Gastrocnemius medialis (tissue), 4 donors: ENCODE measurements at regions not wholly inside any gene's neighbourhood (a gene's known extent, or its start where the extent isn't known, plus 50 kb on each side); places are given as distances from the start of the nearest gene placed in this dataset.

ENCODE experiments used
- ATAC-seq, 2 donors: fragments of 150-250 bp; one replicate each; pipeline ENCODE4 v1.9.1; 2016
- DNase-seq, 2 donors: peaks; one replicate each; pipeline ENCODE4 v3.0.0-alpha.2; 2019
- H3K27ac ChIP-seq, 4 donors: fragments of 200-600 bp; sonication (generic); 1 replicate in 1 of 4; 2 replicates in 3 of 4; pipeline ENCODE4 v1.5.1; 2016 to 2018; ENCODE audit warnings: mild to moderate bottlenecking in 2 of 4, moderate library complexity in 1 of 4
- H3K27me3 ChIP-seq, 3 donors: fragments of 200-600 bp; sonication (generic) in 2 of 3; 1 replicate in 1 of 3; 2 replicates in 2 of 3; pipeline versions ENCODE4 v1.5.1 to v1.6.0; 2016 to 2019; ENCODE audit warnings: mild to moderate bottlenecking in 1 of 3, moderate library complexity in 1 of 3
- H3K36me3 ChIP-seq, 2 donors: fragments of 200-600 bp; sonication (generic) in 1 of 2; one replicate each; pipeline ENCODE4 v1.5.1; 2017 to 2018
- H3K4me1 ChIP-seq, 2 donors: fragments of 200-600 bp; sonication (generic) in 1 of 2; one replicate each; pipeline ENCODE4 v1.5.1; 2016 to 2017; ENCODE audit warnings: mild to moderate bottlenecking in 2 of 2
- H3K4me3 ChIP-seq, 4 donors: fragments of 200-600 bp; sonication (generic) in 3 of 4; 1 replicate in 1 of 4; 2 replicates in 3 of 4; pipeline ENCODE4 v1.5.1; 2016 to 2019; ENCODE audit warnings: mild to moderate bottlenecking in 2 of 4
- H3K9me3 ChIP-seq, 3 donors: fragments of 200-600 bp; sonication (generic) in 2 of 3; 1 replicate in 1 of 3; 2 replicates in 2 of 3; pipeline ENCODE4 v1.5.1; 2016 to 2019
- CTCF ChIP-seq, 5 experiments: fragments of 450-650 bp in 3 of 5; fragments of 200-600 bp in 2 of 5; sonication (generic) in 2 of 5; IDR thresholded peaks in 4 of 5; conservative IDR thresholded peaks in 1 of 5; 1 replicate in 4 of 5; 2 replicates in 1 of 5; pipeline ENCODE4 v1.5.1; 2016 to 2019; ENCODE audit warnings: antibody characterized with exemption in 5 of 5, mild to moderate bottlenecking in 3 of 5, moderate library complexity in 3 of 5
- POLR2A ChIP-seq, 2 donors: fragments of 450-650 bp; IDR thresholded peaks; one replicate each; pipeline ENCODE4 v1.6.1; 2017; ENCODE audit warnings: antibody characterized with exemption in 2 of 2, mild to moderate bottlenecking in 2 of 2, moderate library complexity in 2 of 2
- in situ Hi-C, 4 donors: fragments of 200-750 bp; cut with MboI; loops; one replicate each; pipeline versions ENCODE4 v1.15.0 to v1.8.0; 2017; ENCODE audit warnings: low sequenced_read_pairs in 4 of 4
- intact Hi-C: fragments of 100-400 bp; cut with DNase I; formaldehyde crosslinking; loops from one replicate; pipeline ENCODE4 v1.15.1; 2023; ENCODE audit warnings: low total_unique reads

GRCh38 chr10:29733323-29733722, 98.6 kb upstream of the SVIL start:
- H3K4me1 ChIP-seq, result peaks cover 49 to 59% of the 10 kb centered on the region in 2 donors
- intact Hi-C loops, result loop anchor here (5.0 to 10.0 kb wide), 2 partner anchors 136 to 209 kb away; no protein-coding TSS in a partner anchor
- peak overlapping the region; percentile 96 to 99 (median 97) for H3K27ac ChIP-seq
- DNase-seq (no peak), ATAC-seq (no peak)
- no peaks in the 10 kb centered on the region for H3K27me3 ChIP-seq
- in situ Hi-C loops, result loop anchor here in 2 of 4 donors (5.0 to 10.0 kb wide), 3 partner anchors 101 to 131 kb away; partner anchors contain the start of gene SVIL (in 1 of the 2)
- no peaks in the 10 kb centered on the region for H3K9me3 ChIP-seq
- no peaks in the 10 kb centered on the region for H3K36me3 ChIP-seq
- no peak for TF ChIP-seq CTCF (IDR thresholded peaks at IDR 0.05 in 4 of 5, conservative IDR thresholded peaks at IDR 0.05 in 1 of 5)
- no peak for TF ChIP-seq POLR2A (IDR thresholded peaks at IDR 0.05)
- H3K4me3 ChIP-seq, result peak overlapping the region in 3 of 4 donors; percentile 79 to 97 (median 84)

GRCh38 chr10:29732918-29733317, 98.1 kb upstream of the SVIL start:
- Histone ChIP-seq H3K4me3 (peak overlapping the region in 1 of 4 donors; percentile 84), H3K27ac (peak overlapping the region; percentile 96 to 99 (median 97)), H3K36me3 (no peaks in the 10 kb centered on the region), H3K9me3 (no peaks in the 10 kb centered on the region), H3K4me1 (peaks cover 54 to 63% of the 10 kb centered on the region in 2 donors), H3K27me3 (no peaks in the 10 kb centered on the region)
- DNase-seq (no peak), ATAC-seq (no peak)
- no peak for TF ChIP-seq POLR2A (IDR thresholded peaks at IDR 0.05)
- in situ Hi-C loops, result loop anchor here in 2 of 4 donors (5.0 to 10.0 kb wide), 3 partner anchors 101 to 132 kb away; partner anchors contain the start of gene SVIL (in 1 of the 2)
- intact Hi-C loops, result loop anchor here (5.0 to 10.0 kb wide), 2 partner anchors 136 to 208 kb away; no protein-coding TSS in a partner anchor

GRCh38 chr10:29731760-29732159, 97.0 kb upstream of the SVIL start:
- ATAC-seq (no peak), DNase-seq (peak; percentile 38 to 44)
- no peaks in the 10 kb centered on the region for H3K36me3 ChIP-seq
- intact Hi-C loops, result loop anchor here (5.0 to 10.0 kb wide), 2 partner anchors 134 to 207 kb away; no protein-coding TSS in a partner anchor
- H3K4me1 ChIP-seq, result peaks cover 60 to 66% of the 10 kb centered on the region in 2 donors
- in situ Hi-C loops, result loop anchor here in 2 of 4 donors (5.0 to 10.0 kb wide), 3 partner anchors 99 to 133 kb away; partner anchors contain the start of gene SVIL (in 1 of the 2)
- H3K9me3 ChIP-seq, result no peaks in the 10 kb centered on the region
- peak overlapping the region in 3 of 4 donors; percentile 3 to 84 (median 14) for H3K4me3 ChIP-seq
- H3K27ac ChIP-seq, result peak overlapping the region; percentile 96 to 99 (median 97)
- H3K27me3 ChIP-seq, result no peaks in the 10 kb centered on the region
- TF ChIP-seq POLR2A (IDR thresholded peaks at IDR 0.05), result no peak
- TF ChIP-seq CTCF (IDR thresholded peaks at IDR 0.05 in 4 of 5, conservative IDR thresholded peaks at IDR 0.05 in 1 of 5), result no peak

- H3K36me3 ChIP-seq, result no peaks in the 10 kb centered on the region
- H3K27me3 ChIP-seq, result no peaks in the 10 kb centered on the region
- peak overlapping the region in 2 of 4 donors; percentile 3 to 84 for H3K4me3 ChIP-seq
- peak in 1 of 2 donors; percentile 42 for TF ChIP-seq POLR2A (IDR thresholded peaks at IDR 0.05)
- TF ChIP-seq CTCF (IDR thresholded peaks at IDR 0.05 in 4 of 5, conservative IDR thresholded peaks at IDR 0.05 in 1 of 5), result no peak
- intact Hi-C loops (loop anchor here (5.0 to 10.0 kb wide), 2 partner anchors 134 to 206 kb away; no protein-coding TSS in a partner anchor), in situ Hi-C loops (loop anchor here in 2 of 4 donors (5.0 to 10.0 kb wide), 3 partner anchors 99 to 134 kb away; partner anchors contain the start of gene SVIL (in 1 of the 2))
- ATAC-seq, result peak; percentile 35 to 60
- no peaks in the 10 kb centered on the region for H3K9me3 ChIP-seq
- peak in 1 of 2 donors; percentile 57 for DNase-seq
- H3K4me1 ChIP-seq, result peaks cover 62 to 67% of the 10 kb centered on the region in 2 donors
- H3K27ac ChIP-seq, result peak overlapping the region; percentile 96 to 99 (median 97)
Measured at GRCh38 chr10:29730969-29731368, 96.2 kb upstream of the SVIL start.

- no peak for TF ChIP-seq POLR2A (IDR thresholded peaks at IDR 0.05)
- TF ChIP-seq CTCF (IDR thresholded peaks at IDR 0.05 in 4 of 5, conservative IDR thresholded peaks at IDR 0.05 in 1 of 5), result no peak
- Histone ChIP-seq H3K9me3 (no peaks in the 10 kb centered on the region), H3K36me3 (no peaks in the 10 kb centered on the region), H3K27ac (peak overlapping the region; percentile 96 to 99 (median 97)), H3K27me3 (no peaks in the 10 kb centered on the region), H3K4me3 (peak overlapping the region in 1 of 4 donors; percentile 3), H3K4me1 (peaks cover 68 to 73% of the 10 kb centered on the region in 2 donors)
- intact Hi-C loops, result loop anchor here (5.0 to 10.0 kb wide), 2 partner anchors 133 to 206 kb away; no protein-coding TSS in a partner anchor
- no peak for DNase-seq
- ATAC-seq, result no peak
- in situ Hi-C loops, result loop anchor here in 2 of 4 donors (5.0 to 10.0 kb wide), 3 partner anchors 98 to 134 kb away; partner anchors contain the start of gene SVIL (in 1 of the 2)
Measured at GRCh38 chr10:29730458-29730857, 95.7 kb upstream of the SVIL start.
